Choroid plexus epithelial cell (primary cell): ENCODE measurements at regions not wholly inside any gene's neighbourhood (a gene's known extent, or its start where the extent isn't known, plus 50 kb on each side); places are given as distances from the start of the nearest gene placed in this dataset.

Source experiments
- DNase-seq: peaks from one replicate; pipeline ENCODE4 v3.0.0-alpha.2; 2010; ENCODE audit warnings: low read depth
- H3K4me3 ChIP-seq: 2 replicates; pipeline ENCODE4 v1.5.1; 2011; ENCODE audit warnings: low read depth, mild to moderate bottlenecking, control low read depth, low read length, moderate library complexity
- CTCF ChIP-seq: conservative IDR thresholded peaks from 2 replicates; pipeline ENCODE4 v1.5.1; 2011; ENCODE audit warnings: low read depth, mild to moderate bottlenecking, control low read depth, inconsistent platforms, low read length, moderate library complexity

- DNase-seq = peak; percentile 73
- H3K4me3 ChIP-seq = no peak overlapping the region
These were observed 209.4 kb upstream of the PRICKLE1 start for GRCh38 chr12:42798811-42799438.

GRCh38 chr12:42794806-42795205 is 205.3 kb upstream of the PRICKLE1 start:
- no peak overlapping the region for H3K4me3 ChIP-seq
- no peak for DNase-seq
- no peak for TF ChIP-seq CTCF

More at GRCh38 chr12:42798811-42799438, 209.4 kb upstream of the PRICKLE1 start:
- no peak for TF ChIP-seq CTCF

- no peak for TF ChIP-seq CTCF
These were observed 203.6 kb upstream of the PRICKLE1 start for GRCh38 chr12:42793166-42793565.

GRCh38 chr12:42792265-42792664 is 202.7 kb upstream of the PRICKLE1 start:
- no peak overlapping the region for H3K4me3 ChIP-seq
- peak; percentile 50 for TF ChIP-seq CTCF
- DNase-seq = no peak

More at GRCh38 chr12:42793166-42793565, 203.6 kb upstream of the PRICKLE1 start:
- DNase-seq = no peak
- no peak overlapping the region for H3K4me3 ChIP-seq

GRCh38 chr12:42791399-42791798 is 201.9 kb upstream of the PRICKLE1 start:
- DNase-seq = no peak
- no peak overlapping the region for H3K4me3 ChIP-seq
- no peak for TF ChIP-seq CTCF

GRCh38 chr12:42790761-42791151 is 201.2 kb upstream of the PRICKLE1 start:
- no peak for TF ChIP-seq CTCF
- DNase-seq = peak; percentile 89
- no peak overlapping the region for H3K4me3 ChIP-seq

- DNase-seq = no peak
- no peak overlapping the region for H3K4me3 ChIP-seq
- no peak for TF ChIP-seq CTCF
These were observed 200.5 kb upstream of the PRICKLE1 start for GRCh38 chr12:42789808-42790760.
